ENCODE measurements at regions not wholly inside any gene's neighbourhood (a gene's known extent, or its start where the extent isn't known, plus 50 kb on each side); places are given as distances from the start of the nearest gene placed in this dataset.

- TF ChIP-seq CTCF (IDR thresholded peaks at IDR 0.05; ENCODE audit: extremely low read depth in 1 of 2, insufficient read depth in 1 of 2, low read depth in 1 of 2, low read length in 2 of 2) (no peak), MAX (IDR thresholded peaks at IDR 0.05; ENCODE audit: insufficient read depth, insufficient read length) (no peak), POLR2AphosphoS5 (IDR thresholded peaks at IDR 0.05; ENCODE audit: insufficient read depth, low read depth, low read length) (no peak), POLR2A (IDR thresholded peaks at IDR 0.05; ENCODE audit: low read depth, low read length) (no peak), EZH2 (IDR thresholded peaks at IDR 0.05; ENCODE audit: borderline replicate concordance, low read depth, low read length, severe bottlenecking) (no peak), GATA2 (IDR thresholded peaks at IDR 0.05; ENCODE audit: insufficient read depth, insufficient read length, low read depth, low read length) (no peak), MYC (IDR thresholded peaks at IDR 0.05; ENCODE audit: low read depth, low read length) (no peak), JUN (IDR thresholded peaks at IDR 0.05; ENCODE audit: borderline replicate concordance, insufficient read depth, insufficient read length, low read depth) (no peak), FOS (IDR thresholded peaks at IDR 0.05; ENCODE audit: borderline replicate concordance, insufficient read depth, low read length) (no peak)
Observed at GRCh38 chr13:70644052-70644451, 535.8 kb upstream of the KLHL1 start.
